Fibroblast of the conjunctiva (primary cell): ENCODE measurements at regions not wholly inside any gene's neighbourhood (a gene's known extent, or its start where the extent isn't known, plus 50 kb on each side); places are given as distances from the start of the nearest gene placed in this dataset.

Source experiments
- DNase-seq: peaks from one replicate; pipeline ENCODE4 v3.0.0-alpha.2; 2010; ENCODE audit warnings: low read depth

DNA sequence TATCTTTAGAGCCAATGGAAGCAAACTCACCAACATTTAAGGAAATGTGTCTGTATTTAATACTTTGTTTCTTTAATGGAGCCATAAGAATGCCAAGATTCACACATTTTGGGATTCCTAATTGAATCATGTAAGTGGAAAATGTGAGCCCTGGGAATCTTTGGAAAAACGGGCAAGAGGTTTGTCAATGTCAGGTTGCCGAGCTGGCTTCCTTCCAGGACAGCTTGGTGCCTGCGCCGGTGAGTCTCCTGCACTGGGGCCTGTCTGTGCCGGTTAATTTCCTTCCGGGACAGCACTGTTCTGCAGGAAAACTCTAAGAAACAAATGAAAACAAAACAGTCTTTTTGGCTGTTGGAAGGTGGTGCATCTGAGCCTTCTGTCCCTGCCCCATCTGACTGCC lies 210.6 kb downstream of the HAPSTR1 start:
- DNase-seq = no peak

DNA sequence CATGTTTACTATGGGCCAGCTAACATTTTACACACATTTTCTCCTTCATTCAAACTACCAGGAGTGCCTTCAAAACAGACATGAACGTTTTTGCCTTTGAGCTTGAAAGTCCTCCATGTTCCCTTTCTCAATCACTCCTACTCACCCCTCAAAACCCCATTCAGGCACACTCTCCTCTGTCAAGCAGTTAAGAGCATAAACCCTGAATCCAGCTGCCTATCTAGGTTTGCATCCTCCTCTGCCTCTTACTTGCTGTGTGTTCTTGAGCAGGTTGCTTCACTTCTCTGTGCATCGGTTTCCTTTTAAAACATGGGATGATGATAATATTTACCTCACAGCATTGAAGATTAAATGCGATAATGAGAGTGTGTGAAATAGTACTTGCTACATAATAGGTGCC lies 215.3 kb downstream of the HAPSTR1 start:
- DNase-seq = no peak

DNA sequence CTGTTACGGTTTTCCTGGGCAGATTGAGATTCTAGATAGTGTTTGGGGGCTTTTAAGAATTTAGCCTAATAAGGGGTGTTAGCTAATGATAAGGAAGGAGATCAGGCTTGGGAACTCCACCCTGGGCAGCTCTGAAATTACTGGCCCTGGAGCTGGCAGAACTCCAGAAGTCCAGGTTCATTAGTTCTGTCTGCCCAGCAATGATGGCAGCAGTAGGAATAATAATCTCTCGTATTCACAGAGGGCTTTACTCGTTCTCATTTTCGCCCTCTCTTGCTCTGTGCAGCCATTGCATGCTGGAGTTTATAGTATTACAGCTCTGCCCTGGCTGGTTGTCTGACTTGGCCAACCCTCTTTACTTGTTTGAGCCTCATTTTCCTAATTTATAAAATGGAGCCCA lies 216.0 kb downstream of the HAPSTR1 start:
- DNase-seq = no peak

DNA sequence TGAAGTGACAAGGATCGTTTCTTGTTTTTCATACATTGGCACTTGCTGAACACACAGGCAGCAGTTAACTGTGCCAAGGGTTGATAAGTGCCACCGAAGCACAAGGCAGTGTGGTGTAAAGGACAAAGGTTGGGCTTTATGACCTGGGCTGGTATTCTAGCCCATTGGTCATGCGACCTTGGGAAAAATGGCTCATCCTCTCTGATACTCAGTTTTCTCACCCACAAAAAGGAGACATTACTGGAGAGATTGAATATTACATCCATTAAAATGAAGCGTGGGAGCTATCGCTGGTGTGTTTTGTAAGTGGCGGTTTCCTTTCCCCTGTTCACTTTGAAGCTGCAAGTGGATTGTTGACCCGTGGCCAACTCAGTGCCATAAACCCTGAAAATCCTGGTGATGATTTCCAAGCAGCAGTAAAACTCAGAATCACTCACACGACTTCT lies 216.9 kb downstream of the HAPSTR1 start:
- DNase-seq = no peak

DNA sequence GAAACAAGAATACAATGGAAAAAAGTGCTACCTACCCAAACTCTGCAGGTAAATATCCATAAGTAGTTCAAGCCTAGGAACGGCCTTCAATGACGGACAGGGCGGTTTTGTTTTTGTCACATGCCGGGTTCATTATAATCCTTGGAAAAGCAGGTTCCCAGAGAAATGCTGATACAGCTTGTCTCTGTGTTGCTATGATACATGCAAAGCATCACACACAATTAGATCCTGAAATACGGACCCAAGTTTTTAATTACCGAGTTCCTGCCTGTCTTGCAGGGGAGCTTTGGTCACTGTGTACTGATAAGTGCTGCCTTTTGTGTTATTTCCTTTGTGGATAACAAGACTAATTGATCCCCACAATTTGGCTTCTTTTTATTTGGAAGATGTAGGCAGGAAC lies 217.4 kb downstream of the HAPSTR1 start:
- no peak for DNase-seq

DNA sequence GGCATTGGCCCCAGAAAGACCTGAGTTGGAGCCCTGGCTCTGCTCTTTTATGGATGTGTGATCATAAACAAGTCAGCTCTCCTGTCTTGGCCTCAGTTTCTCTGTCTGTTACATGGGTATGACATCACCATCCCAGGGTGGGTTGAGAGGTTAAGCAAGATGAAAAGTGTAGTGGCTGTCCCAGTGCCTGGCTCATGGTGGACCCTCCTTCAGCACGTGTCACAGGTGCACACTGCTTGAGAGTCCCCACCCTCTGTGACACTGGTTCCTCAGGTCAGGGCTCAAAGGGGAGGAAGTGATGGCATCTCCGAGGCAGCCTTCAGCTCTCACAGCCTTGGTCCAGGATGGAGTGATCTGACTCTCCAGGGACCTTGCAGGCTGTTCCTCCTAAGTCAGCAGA lies 218.4 kb downstream of the HAPSTR1 start:
- no peak for DNase-seq

DNA sequence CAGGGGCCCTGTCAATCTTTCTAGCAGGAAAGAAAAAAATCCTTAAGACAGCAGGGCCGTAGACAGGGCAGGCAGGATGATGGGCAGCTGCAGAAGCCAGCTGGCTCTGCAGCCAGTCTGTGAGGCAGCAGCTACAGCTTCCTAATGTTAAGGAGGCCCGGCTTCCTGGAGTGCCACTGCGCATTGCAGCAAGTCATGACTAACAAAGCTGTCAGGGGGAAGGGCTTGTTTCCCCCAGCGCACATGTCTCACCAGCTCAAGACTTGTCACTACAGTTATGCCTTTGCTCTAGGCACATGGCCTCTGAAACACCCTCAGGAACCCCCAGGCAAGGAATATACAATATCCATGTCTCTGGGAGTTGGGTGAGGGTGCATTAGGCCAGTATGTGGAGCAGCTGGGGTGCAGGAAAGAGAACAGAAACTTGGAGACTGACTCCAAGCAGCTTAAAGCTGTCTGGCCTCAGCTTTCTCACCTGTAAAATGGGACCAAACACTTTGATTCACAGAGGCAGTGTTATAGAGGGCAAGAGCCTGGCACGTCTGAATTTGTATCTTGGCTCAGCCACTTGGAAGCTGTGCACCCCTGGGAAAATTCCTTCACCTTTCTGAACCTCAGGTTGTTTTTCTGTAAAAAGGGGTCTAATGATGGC lies 220.0 kb downstream of the HAPSTR1 start:
- no peak for DNase-seq

DNA sequence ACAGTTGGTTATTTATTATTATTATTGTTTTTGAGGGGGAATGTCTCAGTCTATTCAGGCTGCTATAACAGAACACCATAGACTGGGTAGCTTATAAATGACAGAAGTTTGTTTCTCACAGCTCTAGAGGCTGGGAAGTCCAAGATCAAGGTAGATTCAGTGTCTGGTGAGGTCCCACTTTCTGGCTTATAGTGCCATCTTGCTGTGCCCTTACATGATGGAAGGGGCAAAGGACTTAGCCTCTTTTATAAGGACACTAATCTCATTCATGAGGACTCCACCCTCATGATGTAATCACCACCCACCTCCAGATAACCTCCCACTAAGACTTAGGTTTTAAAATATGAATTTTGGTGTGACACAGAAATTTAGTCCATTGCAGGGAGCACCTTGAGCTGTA lies 224.6 kb downstream of the HAPSTR1 start:
- DNase-seq = no peak

DNA sequence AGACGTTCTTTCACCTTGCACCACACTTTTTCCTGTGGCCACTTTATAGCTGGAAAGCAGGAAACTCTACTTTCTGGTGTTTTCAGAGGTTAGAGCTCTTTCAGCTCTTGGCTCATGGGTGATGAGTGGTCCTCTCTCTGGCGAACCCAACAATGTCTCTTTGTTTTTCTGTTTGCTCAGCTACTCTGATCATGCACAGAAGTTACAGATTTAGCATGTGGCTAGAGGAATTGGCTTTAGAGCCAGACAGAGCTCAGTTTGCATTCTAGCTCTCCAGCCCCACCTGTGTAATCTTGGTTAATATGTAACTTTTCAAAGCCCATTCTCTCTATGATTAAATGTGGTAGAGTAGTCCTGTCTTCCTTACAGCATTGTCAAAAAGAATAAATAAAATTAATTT lies 225.2 kb downstream of the HAPSTR1 start:
- no peak for DNase-seq

DNA sequence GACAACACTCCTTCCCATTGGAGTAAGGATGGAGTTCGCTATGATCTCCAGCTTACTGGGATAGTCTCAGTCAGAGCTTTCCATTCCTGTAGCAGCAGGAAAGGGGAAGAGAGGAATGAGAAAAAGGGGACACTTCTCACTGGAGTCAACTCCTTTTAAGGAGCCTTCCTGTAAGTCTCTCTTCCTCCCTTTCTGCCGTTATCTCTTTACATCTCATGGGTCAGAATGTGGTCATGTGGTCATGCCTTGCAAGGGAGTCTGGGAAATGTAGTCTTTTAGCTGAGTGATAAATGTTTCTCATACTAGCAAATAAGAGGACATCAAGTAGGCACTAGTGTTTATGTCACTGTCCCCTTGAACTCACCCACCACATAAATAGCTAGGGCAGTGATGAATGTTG lies 227.3 kb downstream of the HAPSTR1 start:
- no peak for DNase-seq

DNA sequence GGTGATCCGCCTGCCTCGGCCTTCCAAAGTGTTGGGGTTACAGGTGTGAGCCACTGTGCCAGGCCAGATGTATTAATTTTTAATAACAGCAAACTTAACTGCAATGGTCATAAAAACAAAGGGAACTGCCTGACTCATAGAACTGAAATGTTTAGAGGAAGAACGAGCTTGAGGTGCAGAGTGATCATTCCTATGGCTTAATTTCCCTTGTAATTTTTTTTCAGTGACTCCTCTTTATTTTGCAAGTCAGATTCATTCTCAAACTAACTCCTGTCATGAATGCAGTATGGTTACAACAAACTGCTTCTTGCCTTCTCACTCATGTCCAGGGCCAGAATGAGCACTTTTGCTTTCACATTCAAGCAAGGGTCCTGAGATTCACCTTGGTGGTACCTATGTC lies 231.3 kb downstream of the HAPSTR1 start:
- DNase-seq = no peak

DNA sequence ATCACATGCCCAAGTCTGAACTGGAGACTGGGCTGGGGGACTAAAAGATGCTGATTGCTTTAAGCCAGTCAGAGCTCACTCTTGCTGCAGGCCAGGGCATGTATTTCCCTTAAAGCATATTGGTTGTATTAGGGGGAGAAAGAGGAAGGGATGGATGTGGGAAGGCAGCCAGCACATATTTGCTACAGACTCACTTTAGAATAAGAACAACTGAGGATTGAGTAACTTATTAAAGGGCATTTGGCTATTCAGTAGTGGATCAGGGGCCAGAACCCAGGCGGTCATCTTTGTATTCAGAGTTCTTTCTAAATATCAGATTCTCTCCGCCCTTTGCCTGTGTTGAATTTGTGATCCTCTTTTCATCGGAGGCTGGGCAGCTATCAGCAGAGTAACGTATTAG lies 231.7 kb downstream of the HAPSTR1 start:
- no peak for DNase-seq

DNA sequence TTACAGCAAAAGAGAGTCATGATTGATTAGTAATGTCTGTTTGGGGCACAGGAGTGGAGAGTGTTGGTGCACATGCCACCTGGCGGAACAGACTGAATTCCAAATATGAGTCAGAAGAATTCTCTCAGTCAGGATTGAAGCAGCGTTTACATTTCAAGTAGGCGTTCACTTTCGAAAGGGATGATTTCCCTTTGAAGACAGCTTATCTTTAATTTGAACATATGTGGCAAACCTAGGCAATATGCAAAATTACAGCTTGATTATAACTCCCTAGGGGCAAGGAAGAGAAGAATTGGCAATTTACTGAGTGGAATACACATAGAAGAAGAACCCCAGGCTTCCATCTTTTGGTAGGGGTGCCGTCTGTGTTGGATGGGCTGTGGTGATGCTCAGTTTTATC lies 235.8 kb downstream of the HAPSTR1 start:
- DNase-seq = no peak

DNA sequence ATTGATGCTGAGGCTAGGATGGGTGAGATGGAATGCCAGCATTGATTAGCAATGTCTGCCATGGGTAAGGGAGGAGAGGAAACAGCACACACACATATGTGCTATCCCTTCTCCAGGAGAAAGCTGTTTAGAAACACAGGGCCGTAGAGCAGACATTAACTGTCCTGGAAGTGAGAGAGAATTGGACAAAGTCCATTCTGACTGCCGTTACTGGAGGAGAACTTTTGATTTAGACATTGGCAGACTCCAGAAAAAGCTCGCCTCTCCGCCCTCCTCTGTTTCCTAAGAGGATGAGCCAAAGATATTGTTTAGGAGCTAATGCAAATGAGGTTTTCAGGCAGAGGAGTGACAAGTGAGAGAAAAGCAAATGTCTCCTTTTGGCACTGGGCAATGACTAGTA lies 237.0 kb downstream of the HAPSTR1 start:
- no peak for DNase-seq

DNA sequence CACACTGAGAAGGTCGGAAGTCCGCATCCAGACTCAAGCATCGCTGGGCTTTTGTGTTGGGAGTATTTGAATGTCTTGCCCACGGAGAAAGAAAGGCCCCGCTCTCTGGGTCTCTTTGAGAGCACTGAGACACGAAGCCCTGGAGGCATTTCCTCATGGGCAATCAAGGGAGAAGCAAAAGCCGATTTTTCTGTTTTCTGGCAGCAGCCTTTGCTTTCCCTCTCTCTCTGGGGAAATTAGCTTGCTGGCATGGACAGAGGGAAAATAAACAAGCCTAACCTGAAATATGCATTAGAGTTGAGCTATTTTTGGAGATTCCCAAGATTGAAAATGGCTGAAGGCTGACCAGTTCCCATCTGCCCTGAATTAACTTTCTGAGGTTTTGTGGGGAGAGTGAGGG lies 238.7 kb downstream of the HAPSTR1 start:
- no peak for DNase-seq

DNA sequence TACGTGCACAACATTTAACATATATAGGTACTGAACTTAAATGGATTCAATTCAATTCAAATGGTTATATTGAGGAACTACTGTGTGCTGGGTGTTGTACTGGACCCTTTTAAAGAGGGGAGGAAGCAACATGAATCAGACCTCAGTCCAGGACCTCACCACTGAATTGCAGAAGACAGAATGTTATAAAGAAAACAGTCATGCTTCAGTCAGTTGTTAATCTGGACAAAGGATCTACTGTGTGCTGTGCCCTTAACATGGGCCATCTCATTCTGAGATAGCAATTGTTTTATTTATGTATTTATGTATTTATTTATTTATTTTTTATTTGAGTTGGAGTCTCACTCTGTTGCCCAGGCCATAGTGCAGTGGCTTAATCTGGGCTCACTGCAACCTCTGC lies 240.1 kb downstream of the HAPSTR1 start:
- no peak for DNase-seq

DNA sequence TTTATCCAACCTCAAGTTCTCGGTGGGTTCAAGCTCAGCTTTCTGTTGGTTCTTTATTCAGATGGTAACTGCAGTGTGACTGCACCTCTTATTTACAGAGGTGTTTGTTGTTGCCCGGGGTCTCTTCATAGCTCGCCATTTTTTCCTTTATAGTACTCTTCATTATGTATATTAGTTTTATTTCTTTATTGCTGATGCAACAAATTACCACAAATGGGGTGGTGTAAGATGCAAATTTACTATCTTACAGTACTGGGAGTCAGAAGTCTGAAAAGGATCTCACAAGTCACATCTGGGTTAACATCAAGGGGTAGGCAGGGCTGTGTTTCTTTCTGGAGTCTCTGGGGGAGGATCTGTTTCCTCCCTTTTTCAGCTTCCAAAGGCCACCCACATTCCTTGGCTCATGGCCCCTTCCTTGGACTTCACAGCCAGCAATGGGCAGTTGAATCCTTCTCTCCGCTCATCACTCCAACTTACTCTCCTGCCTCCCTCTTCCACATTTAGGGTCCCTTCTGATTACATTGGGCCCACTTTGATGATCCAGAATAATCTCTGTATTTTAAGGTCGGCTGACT lies 241.2 kb downstream of the HAPSTR1 start:
- DNase-seq = no peak

DNA sequence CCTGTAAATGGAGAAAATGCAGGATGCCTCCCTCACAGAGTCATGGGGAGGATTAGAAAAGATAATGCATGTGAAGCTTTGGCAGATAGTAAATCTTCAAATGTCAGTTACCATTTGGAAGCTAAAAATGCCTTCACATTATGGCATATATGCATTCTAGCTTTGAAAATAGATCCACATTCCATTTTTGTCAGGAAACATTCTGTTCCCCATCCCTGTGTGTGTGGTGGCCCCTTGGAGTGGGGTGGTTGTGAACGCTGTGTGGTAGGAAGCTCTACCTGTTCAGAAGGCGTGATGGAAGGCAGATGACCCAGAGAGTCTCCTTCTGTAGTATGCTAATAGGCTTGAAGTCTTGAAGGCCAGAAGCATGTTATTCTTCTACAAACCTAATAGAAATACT lies 242.0 kb downstream of the HAPSTR1 start:
- DNase-seq = no peak

DNA sequence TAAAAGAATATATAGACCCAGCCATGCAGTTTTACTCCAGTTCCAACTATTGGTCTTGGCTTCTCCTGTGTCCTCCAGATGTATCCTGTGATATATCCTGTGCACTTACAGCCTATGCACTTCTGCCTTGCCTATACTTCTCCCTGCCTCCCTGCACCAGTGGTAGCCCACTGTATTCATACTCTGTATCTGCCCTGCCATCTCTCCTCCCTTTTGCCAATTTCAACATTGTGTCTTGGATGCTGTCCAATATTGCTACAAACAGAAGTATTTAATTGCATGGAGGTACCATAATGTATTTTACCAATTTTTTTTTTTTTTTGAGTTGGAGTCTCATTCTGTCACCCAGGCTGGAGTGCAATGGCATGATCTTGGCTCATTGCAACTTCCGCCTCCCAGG lies 242.7 kb downstream of the HAPSTR1 start:
- DNase-seq = no peak

DNA sequence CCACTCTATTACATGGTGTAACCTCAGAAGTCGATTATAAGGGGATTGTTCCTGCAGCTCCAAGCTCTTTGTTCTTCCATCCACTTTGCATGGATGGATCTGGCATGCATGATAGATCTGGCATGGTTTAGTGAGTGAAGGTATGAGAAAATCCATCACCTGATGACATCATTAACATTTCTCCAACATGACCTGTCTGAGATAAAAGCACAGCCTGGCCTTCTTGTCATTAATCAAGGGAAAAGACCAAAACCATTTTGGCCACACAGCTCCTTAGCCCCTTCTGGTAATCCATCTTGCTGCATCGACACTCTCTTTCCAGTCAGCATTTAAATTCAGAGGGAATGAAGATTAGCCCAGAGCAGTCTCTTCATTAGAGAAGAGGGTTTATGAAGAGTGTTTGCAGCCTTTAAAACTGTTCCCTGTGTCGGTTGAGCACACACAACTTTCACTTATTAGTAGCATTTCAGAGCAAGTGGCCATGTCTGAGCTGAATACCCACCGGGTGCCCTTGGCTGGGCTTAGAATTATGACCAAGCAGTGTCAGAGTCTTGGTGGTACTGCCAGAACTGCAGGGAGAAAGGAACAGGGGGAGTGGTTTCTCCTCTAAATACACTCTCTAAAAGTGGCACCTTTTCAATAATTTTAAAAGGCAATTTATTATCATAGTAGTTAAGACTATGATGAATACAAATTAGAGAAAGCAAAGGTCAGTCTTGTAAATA lies 246.0 kb downstream of the HAPSTR1 start:
- no peak for DNase-seq

DNA sequence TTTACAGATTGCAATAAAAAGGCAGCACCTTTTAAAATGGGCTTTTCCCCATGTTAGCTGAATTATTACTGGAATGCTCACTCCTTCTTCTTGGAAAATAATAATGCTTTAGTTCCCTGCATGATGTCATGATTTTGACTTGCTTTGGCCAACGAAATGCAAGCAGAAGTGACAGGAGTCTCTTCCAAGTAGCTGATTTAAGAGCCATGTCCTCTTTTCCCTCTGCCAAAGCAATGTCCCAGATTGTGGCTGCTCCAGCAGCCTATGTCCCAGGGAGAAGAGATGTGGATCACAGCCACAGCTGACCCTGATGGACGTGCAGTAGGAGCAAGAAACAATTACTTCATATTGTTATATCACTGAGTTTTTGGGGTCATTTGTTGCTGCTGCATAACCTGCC lies 246.6 kb downstream of the HAPSTR1 start:
- DNase-seq = no peak

DNA sequence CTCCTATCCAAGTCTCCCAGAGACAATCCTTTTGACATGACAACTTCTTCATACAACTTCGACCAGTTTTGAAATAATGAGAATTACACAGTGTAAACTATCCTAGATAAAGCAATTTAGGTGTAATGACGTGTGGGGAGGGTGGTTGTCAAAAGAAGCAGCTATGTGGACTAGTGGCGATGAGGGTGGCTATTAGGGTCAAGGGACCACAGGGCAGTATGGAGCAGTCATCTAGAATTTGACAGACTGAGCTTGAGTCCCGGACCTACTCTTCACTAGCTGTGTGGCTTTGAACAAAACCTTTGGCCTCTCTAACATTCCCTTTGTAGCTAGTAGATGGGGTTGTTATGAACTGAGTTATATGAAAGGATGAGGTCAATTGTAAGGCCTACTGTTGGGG lies 247.1 kb downstream of the HAPSTR1 start:
- DNase-seq = no peak

DNA sequence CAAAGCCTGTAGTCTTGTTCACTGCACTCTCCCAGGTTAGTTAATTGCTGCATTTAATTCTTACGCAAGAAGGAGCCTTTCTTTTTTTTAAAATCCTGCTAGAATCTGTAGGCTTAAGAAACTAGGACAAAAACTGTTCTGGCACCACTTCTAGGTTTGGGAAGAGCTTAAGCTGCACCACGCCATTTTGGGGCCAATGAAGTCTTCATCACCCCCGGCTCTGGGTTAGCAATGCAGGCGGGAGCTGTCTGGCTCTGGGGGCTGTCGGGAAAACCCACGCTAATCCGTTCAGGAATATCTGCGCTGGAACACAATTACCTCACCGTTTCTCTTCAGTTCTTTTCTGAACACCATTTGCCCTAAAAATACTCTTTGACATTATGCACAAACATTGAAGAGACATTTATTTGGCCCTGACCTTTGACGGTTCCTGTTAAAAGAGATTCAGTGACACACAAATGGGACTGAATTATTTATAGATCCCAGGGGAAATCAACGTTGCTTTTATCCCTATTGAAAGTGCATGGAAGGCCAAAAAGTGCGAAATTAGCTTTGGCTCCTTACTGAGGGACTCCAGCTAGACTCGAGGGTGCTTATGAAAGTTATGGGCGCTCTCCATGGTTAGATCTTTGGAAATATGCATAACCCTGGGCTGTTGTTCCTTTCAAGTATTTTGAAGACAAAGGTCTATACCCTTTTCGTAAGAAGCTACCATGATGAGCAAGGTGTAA lies 249.2 kb downstream of the HAPSTR1 start:
- no peak for DNase-seq
